OCI-LY1 (cell line): ENCODE measurements at regions not wholly inside any gene's neighbourhood (a gene's known extent, or its start where the extent isn't known, plus 50 kb on each side); places are given as distances from the start of the nearest gene placed in this dataset.

Experiments used
- EZH2 ChIP-seq: fragments of 200-600 bp; sonication (generic), shearing (Covaris generic); IDR thresholded peaks from 2 replicates; pipeline ENCODE4 v1.8.0; 2017; ENCODE audit warnings: borderline replicate concordance, mixed run types, mild to moderate bottlenecking, antibody characterized with exemption, low read length, moderate library complexity, mixed read lengths
- TF ChIP-seq, protein P1 (sequence below): fragments of 200-600 bp; sonication (generic), shearing (Covaris generic); IDR thresholded peaks from 2 replicates; pipeline ENCODE4 v1.5.1; 2017; ENCODE audit warnings: mild to moderate bottlenecking, antibody characterized with exemption, low read length, moderate library complexity, mixed read lengths

- TF ChIP-seq, protein P1, sequence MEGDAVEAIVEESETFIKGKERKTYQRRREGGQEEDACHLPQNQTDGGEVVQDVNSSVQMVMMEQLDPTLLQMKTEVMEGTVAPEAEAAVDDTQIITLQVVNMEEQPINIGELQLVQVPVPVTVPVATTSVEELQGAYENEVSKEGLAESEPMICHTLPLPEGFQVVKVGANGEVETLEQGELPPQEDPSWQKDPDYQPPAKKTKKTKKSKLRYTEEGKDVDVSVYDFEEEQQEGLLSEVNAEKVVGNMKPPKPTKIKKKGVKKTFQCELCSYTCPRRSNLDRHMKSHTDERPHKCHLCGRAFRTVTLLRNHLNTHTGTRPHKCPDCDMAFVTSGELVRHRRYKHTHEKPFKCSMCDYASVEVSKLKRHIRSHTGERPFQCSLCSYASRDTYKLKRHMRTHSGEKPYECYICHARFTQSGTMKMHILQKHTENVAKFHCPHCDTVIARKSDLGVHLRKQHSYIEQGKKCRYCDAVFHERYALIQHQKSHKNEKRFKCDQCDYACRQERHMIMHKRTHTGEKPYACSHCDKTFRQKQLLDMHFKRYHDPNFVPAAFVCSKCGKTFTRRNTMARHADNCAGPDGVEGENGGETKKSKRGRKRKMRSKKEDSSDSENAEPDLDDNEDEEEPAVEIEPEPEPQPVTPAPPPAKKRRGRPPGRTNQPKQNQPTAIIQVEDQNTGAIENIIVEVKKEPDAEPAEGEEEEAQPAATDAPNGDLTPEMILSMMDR, result no peak
- no peak for TF ChIP-seq EZH2
Measured at GRCh38 chr2:18668221-18668620, 78.9 kb upstream of the NT5C1B start.
